Activated naive CD8-positive, alpha-beta T cell treated with anti-CD3 and anti-CD28 coated beads, Interleukin-2, amount 10 ng/mL, durations not matched to agents 7 days and 5 days (primary cell): ENCODE measurements at regions not wholly inside any gene's neighbourhood (a gene's known extent, or its start where the extent isn't known, plus 50 kb on each side); places are given as distances from the start of the nearest gene placed in this dataset.
"Not testable (repeated sequence)": the region's sequence is repeated elsewhere in the genome, so short reads cannot be mapped to it uniquely, and the experiment has no call there.

Source experiments
- ATAC-seq: fragments of 150-1000 bp; cut with Tn5 transposase; one replicate; pipeline ENCODE4 v1.10.0; 2021; ENCODE audit warnings: low read depth, moderate library complexity
- POLR2A ChIA-PET: fragments of 350-600 bp; sonication (Branson Sonifier 250); formaldehyde crosslinking; loops from one replicate; lab custom pipeline; 2021; ENCODE audit warnings: antibody characterized with exemption; lab: Charles Lee
- DNase-seq: peaks from one replicate; pipeline ENCODE4 v3.0.0; 2021
- H3K27ac Mint-ChIP-seq: one replicate; pipeline ENCODE4 v1.8.0; 2022; ENCODE audit warnings: mild to moderate bottlenecking, mixed read lengths
- H3K27me3 Mint-ChIP-seq: one replicate; pipeline ENCODE4 v1.8.0; 2022; ENCODE audit warnings: mild to moderate bottlenecking, moderate library complexity, mixed read lengths
- H3K36me3 Mint-ChIP-seq: one replicate; pipeline ENCODE4 v1.8.0; 2021; ENCODE audit warnings: mild to moderate bottlenecking, mixed read lengths
- H3K4me1 Mint-ChIP-seq: one replicate; pipeline ENCODE4 v1.8.0; 2021; ENCODE audit warnings: mixed read lengths
- H3K4me3 Mint-ChIP-seq: one replicate; pipeline ENCODE4 v1.8.0; 2022; ENCODE audit warnings: mild to moderate bottlenecking, moderate library complexity, mixed read lengths
- H3K9me3 Mint-ChIP-seq: one replicate; pipeline ENCODE4 v1.8.0; 2021; ENCODE audit warnings: mixed read lengths

DNA sequence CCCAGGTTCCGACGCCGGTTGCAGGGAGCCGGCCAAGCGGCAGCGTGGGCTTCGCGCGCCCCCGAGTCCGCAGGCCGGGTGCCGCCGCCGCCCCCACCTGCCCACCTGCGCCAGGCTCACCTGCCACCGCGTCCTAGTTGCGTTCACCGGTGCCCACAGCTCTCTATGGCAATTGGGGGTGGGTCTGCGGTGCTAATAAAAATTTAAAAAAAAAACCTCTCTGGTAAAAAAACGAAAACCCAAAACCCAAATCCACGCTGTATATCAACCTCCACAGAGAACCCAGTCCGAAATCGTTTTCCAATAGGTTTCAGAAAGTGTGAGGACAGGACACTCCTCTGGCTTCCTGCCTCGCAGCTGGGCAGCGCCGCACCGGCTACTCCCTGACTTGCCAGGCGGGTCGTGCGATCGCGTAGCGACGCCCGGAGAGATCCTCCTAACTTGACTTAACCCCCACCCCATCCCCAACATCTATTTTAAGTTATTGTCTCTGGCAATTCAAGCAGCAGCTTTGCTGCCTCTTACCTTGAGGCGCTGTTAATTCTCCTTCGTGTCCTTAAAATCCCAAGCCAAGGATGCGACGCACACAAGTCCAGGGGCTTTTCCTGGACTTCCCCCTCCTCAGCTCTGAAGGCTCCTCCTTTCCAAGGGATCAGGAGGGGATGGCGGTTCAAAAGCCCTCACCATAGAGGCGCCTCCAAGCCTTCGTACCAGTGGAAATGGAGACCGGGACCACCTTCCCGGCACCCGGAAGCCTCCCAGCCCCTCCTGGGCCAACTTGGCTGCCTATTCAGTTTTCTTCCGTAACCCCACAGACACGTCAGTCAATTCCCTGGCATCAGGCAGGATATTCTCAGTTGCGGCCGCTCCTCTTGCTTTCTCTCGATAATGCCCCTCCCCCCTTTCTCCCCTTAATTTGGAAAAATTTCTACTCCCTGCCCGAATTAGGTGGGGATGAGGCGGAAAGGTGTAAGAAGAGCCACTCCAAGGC, 1639.4 kb upstream of the C9orf72 start:
- no peak for ATAC-seq
- peaks cover 51% of the 10 kb centered on the region for H3K27me3 Mint-ChIP-seq
- POLR2A ChIA-PET = no interaction called here
- no peaks in the 10 kb centered on the region for H3K36me3 Mint-ChIP-seq
- H3K27ac Mint-ChIP-seq = no peak overlapping the region
- peaks cover 2% of the 10 kb centered on the region for H3K4me1 Mint-ChIP-seq
- DNase-seq = no peak
- no peaks in the 10 kb centered on the region for H3K9me3 Mint-ChIP-seq
- H3K4me3 Mint-ChIP-seq = peak overlapping the region; percentile 25

DNA sequence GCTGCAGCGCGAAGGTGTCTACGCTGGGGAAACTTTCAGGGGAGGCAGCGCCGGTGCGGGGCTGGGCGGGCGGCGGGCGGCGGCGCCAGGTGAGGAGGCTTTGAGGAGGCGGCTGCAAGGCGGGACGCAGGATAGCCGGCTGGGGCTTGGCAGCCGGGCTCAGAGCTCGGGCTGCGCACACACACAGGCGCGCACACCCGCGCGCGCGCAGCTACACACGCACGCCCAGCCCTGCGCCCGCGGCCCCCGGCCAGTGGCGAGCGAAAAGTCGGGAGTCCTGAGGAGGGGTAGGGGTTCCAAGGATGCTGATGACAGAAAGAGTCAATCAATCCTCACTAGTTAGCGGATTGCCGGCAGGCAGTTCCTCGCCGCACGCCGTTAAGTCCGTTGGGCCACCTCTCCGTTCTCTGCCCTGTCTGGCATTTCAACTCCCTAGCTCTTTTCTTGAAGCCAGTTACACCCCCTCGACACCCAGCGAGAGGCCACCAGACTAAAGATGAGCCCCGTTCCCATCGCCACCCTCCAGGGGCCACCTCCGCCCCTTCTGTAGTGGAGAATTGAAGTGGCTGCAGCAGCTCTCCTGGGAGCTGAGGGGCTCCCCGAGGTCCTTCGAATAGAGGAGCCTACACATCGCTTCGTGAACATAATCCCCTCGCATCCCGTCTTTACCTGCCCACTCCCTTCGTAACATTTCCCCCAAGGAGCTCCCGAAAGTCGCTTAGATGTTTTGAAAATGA, 1640.3 kb upstream of the C9orf72 start, which contains the start of gene LINGO2:
TSS of gene LINGO2 (minus strand) at position 185 of the 737 bp plus-strand sequence.
- Mint-ChIP-seq H3K9me3 (no peaks in the 10 kb centered on the region), H3K4me3 (peak within 1 kb of the TSS; percentile 25), H3K27me3 (peaks cover 51% of the 10 kb centered on the region), H3K27ac (no peak within 1 kb of the TSS), H3K36me3 (no peaks in the 10 kb centered on the region), H3K4me1 (peaks cover 2% of the 10 kb centered on the region)
- POLR2A ChIA-PET = no interaction called here
- DNase-seq (no peak), ATAC-seq (no peak)

GRCh38 chr9:29214154-29214689, 1640.9 kb upstream of the C9orf72 start:
- DNase-seq (no peak), ATAC-seq (no peak)
- no peaks in the 10 kb centered on the region for H3K9me3 Mint-ChIP-seq
- no peak overlapping the region for H3K4me3 Mint-ChIP-seq
- no peaks in the 10 kb centered on the region for H3K36me3 Mint-ChIP-seq
- H3K27me3 Mint-ChIP-seq = peaks cover 51% of the 10 kb centered on the region
- H3K27ac Mint-ChIP-seq = no peak overlapping the region
- peaks cover 2% of the 10 kb centered on the region for H3K4me1 Mint-ChIP-seq
- POLR2A ChIA-PET = no interaction called here

GRCh38 chr9:29214690-29215253, 1641.5 kb upstream of the C9orf72 start:
- H3K36me3 Mint-ChIP-seq = no peaks in the 10 kb centered on the region
- no peak for DNase-seq
- no peak overlapping the region for H3K4me3 Mint-ChIP-seq
- peaks cover 2% of the 10 kb centered on the region for H3K4me1 Mint-ChIP-seq
- H3K9me3 Mint-ChIP-seq = no peaks in the 10 kb centered on the region
- H3K27me3 Mint-ChIP-seq = peaks cover 51% of the 10 kb centered on the region
- no peak for ATAC-seq
- no peak overlapping the region for H3K27ac Mint-ChIP-seq
- POLR2A ChIA-PET = no interaction called here

DNA sequence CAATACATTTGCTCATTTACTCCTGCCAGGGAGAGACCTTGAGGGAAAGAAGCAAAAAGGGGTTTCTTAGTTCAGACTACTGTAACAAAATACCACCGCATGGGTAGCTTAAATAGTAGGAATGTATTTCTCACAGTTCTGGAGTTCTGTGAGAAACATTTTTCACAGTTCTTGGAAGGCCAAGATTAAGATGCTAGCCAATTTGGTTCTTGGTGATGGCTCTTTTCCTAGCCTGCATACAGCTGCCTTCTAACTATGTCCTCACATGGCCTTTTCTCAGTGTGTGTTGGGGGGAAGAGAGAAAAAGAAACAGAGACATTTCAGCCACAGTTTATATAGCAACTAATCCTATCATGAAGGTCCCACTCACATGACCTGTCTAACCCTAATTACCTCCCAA, 1644.7 kb upstream of the C9orf72 start:
- ATAC-seq (no peak), DNase-seq (no peak)
- Mint-ChIP-seq H3K4me1 (peaks cover 2% of the 10 kb centered on the region), H3K27me3 (peaks cover 33% of the 10 kb centered on the region), H3K36me3 (no peaks in the 10 kb centered on the region), H3K4me3 (no peak overlapping the region), H3K9me3 (no peaks in the 10 kb centered on the region), H3K27ac (no peak overlapping the region)
- POLR2A ChIA-PET = no interaction called here

DNA sequence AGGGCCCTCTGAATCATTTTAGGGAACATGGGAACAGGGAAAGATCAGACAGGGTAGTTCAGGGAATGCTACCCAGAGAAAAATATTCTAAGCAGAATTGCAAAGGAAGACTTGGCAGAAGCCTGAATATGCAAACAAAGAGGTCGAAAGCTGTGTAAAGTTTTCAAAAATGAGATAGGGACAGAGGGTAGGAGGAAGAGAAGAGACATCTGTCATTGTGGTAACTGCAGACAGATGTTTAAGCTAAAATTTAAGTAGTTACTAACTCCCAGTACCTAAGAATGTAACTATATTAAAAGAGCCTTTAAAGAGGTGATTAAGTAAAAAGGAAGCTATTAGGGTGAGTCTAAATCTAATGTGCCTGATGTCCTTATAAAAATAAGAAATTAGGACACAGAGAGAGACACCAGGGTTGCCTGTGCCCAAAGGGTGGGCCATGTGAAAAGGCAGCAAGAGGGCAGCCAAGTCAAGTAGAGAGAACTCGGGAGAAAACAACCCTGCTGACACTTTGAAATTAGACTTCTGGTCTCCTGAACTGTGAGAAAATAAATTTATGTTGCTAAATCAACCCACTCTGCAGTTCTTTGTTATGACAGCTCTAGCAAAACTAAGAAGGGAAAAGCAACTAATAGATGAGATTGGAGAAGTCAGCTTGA, 1647.4 kb upstream of the C9orf72 start:
- POLR2A ChIA-PET = no interaction called here

DNA sequence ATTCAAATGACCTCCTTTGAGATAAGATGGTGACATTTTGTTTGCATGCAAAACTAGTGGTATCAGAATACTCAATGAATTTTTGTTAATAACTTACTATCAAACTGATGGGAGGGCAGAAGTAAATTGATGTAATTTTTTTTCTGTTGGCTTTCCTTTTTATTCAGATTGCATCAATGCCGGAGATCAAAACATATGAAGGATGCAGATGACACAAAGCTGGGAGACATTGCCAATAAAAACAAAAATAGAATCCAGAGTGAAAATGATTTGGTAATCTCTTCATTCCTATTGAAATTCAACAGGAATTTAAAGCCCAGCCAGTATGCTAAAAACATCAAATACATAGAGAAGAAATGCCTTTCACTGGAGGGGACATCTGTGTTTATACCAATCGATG, 1655.3 kb upstream of the C9orf72 start:
- H3K27me3 Mint-ChIP-seq = no peaks in the 10 kb centered on the region
- no peaks in the 10 kb centered on the region for H3K4me1 Mint-ChIP-seq
- POLR2A ChIA-PET = no interaction called here
- H3K36me3 Mint-ChIP-seq = no peaks in the 10 kb centered on the region
- no peak for DNase-seq
- H3K4me3 Mint-ChIP-seq = no peak overlapping the region
- no peak for ATAC-seq
- no peak overlapping the region for H3K27ac Mint-ChIP-seq
- peaks cover 4% of the 10 kb centered on the region for H3K9me3 Mint-ChIP-seq

More for the DNA sequence above, 1647.4 kb upstream of the C9orf72 start:
- Mint-ChIP-seq H3K36me3 (no peaks in the 10 kb centered on the region), H3K27ac (no peak overlapping the region), H3K9me3 (no peaks in the 10 kb centered on the region), H3K4me1 (no peaks in the 10 kb centered on the region), H3K4me3 (no peak overlapping the region), H3K27me3 (peaks cover 9% of the 10 kb centered on the region)
- DNase-seq = no peak
- ATAC-seq = no peak

DNA sequence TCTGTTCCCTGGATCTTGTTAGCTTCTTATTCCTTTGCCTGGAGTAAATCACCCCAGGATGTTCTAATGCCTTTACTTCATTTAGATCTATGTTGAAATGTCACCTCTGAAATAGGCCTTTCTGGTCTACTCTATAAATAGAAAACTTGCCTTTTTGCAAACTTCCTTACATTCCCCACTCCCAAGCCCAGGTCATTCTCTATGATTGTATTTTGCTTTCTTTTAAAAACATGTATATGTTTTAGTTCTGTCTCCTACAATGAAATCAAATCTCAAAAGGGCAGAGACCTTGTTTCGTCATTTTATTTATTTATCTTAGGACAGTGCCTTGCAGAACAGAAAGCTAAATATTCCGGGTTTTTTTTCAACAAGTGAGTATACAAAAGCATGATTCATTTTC, 1657.7 kb upstream of the C9orf72 start:
- H3K27ac Mint-ChIP-seq = no peak overlapping the region
- ATAC-seq = no peak
- no peak for DNase-seq
- no peaks in the 10 kb centered on the region for H3K36me3 Mint-ChIP-seq
- no peak overlapping the region for H3K4me3 Mint-ChIP-seq
- H3K4me1 Mint-ChIP-seq = no peaks in the 10 kb centered on the region
- POLR2A ChIA-PET = no interaction called here
- peaks cover 4% of the 10 kb centered on the region for H3K9me3 Mint-ChIP-seq
- no peaks in the 10 kb centered on the region for H3K27me3 Mint-ChIP-seq

- H3K27ac Mint-ChIP-seq = no peak overlapping the region
- ATAC-seq = no peak
- no peaks in the 10 kb centered on the region for H3K36me3 Mint-ChIP-seq
- H3K9me3 Mint-ChIP-seq = peaks cover 4% of the 10 kb centered on the region
- no peak for DNase-seq
- no peaks in the 10 kb centered on the region for H3K4me1 Mint-ChIP-seq
- POLR2A ChIA-PET = no interaction called here
- H3K4me3 Mint-ChIP-seq = no peak overlapping the region
- no peaks in the 10 kb centered on the region for H3K27me3 Mint-ChIP-seq
Measured at GRCh38 chr9:29233193-29233592, 1659.9 kb upstream of the C9orf72 start.

DNA sequence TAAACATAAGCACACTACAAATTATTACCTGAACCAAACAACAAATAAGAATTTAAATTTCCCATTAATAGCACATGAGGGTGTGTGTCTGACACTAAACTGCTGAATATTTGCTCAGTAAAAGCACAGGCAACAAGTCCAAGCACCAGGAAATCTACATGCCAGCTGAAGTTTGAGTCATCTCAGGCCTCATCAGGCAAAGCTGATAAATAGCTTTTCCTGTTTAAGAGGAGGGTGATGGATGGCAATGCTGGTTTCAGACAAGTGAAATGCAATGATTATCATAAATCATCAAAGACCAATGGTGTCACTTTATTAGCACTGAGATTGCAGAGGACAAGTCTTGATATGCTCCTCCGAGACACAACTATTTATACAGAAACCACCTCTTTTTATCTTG, 1668.0 kb upstream of the C9orf72 start:
- no peaks in the 10 kb centered on the region for H3K36me3 Mint-ChIP-seq
- H3K9me3 Mint-ChIP-seq = no peaks in the 10 kb centered on the region
- no peaks in the 10 kb centered on the region for H3K27me3 Mint-ChIP-seq
- no peak for ATAC-seq
- no peak for DNase-seq
- H3K27ac Mint-ChIP-seq = no peak overlapping the region
- H3K4me1 Mint-ChIP-seq = no peaks in the 10 kb centered on the region
- no peak overlapping the region for H3K4me3 Mint-ChIP-seq
- POLR2A ChIA-PET = no interaction called here

DNA sequence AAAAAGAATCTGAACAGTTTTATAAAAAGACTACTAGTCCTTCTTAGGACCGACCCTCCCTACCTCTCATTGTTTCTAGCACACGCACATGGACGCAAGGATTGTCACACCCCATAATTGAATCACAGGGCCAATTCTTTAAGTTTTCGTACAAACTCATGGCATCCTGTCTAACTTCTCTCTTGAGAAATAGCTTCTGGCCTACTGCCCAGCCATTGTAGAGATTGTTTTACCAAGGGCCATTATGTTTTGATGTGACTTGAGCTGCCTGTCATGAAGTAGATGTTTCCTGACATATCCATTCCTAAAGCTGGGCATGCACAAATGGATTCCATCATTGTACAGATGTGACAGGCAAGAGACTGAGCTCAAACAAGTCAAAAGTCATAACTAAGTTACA, 1672.1 kb upstream of the C9orf72 start:
- no peaks in the 10 kb centered on the region for H3K36me3 Mint-ChIP-seq
- no peak overlapping the region for H3K27ac Mint-ChIP-seq
- no peaks in the 10 kb centered on the region for H3K4me1 Mint-ChIP-seq
- no peaks in the 10 kb centered on the region for H3K9me3 Mint-ChIP-seq
- DNase-seq (no peak), ATAC-seq (no peak)
- no peak overlapping the region for H3K4me3 Mint-ChIP-seq
- POLR2A ChIA-PET = no interaction called here
- H3K27me3 Mint-ChIP-seq = no peaks in the 10 kb centered on the region

- ATAC-seq, H3K4me3 Mint-ChIP-seq, H3K36me3 Mint-ChIP-seq, H3K27ac Mint-ChIP-seq, POLR2A ChIA-PET, H3K27me3 Mint-ChIP-seq, H3K4me1 Mint-ChIP-seq, DNase-seq, H3K9me3 Mint-ChIP-seq: not testable (repeated sequence)
Measured at GRCh38 chr9:29270400-29270799, 1697.1 kb upstream of the C9orf72 start.

- no peak for DNase-seq
- ATAC-seq = no peak
- H3K27me3 Mint-ChIP-seq = no peaks in the 10 kb centered on the region
- H3K9me3 Mint-ChIP-seq = no peaks in the 10 kb centered on the region
- no peak overlapping the region for H3K4me3 Mint-ChIP-seq
- H3K4me1 Mint-ChIP-seq = no peaks in the 10 kb centered on the region
- POLR2A ChIA-PET = no interaction called here
- no peak overlapping the region for H3K27ac Mint-ChIP-seq
- H3K36me3 Mint-ChIP-seq = no peaks in the 10 kb centered on the region
Measured at GRCh38 chr9:29282121-29282520, 1708.8 kb upstream of the C9orf72 start.
